MM.1S (cell line): ENCODE measurements at regions not wholly inside any gene's neighbourhood (a gene's known extent, or its start where the extent isn't known, plus 50 kb on each side); places are given as distances from the start of the nearest gene placed in this dataset.

ENCODE experiments used
- DNase-seq: peaks from one replicate; pipeline ENCODE4 v3.0.0-alpha.2; 2015
- H2AFZ ChIP-seq: fragments of 300-600 bp; sonication (generic); 2 replicates; pipeline ENCODE4 v1.6.0; 2016; ENCODE audit warnings: antibody characterized with exemption, low read length
- H3F3A ChIP-seq: fragments of 300-600 bp; sonication (generic); 2 replicates; pipeline ENCODE4 v1.6.1; 2016; ENCODE audit warnings: mild to moderate bottlenecking, antibody characterized with exemption, low read length, moderate library complexity, mixed read lengths; ENCODE audit not compliant: insufficient read depth
- H3K27ac ChIP-seq: fragments of 300-600 bp; sonication (generic); 2 replicates; pipeline ENCODE4 v1.5.1; 2016; ENCODE audit warnings: mild to moderate bottlenecking, low read length
- H3K27me3 ChIP-seq: fragments of 300-600 bp; sonication (generic); replicated peaks from 2 replicates; pipeline ENCODE4 v1.6.0; 2016; ENCODE audit warnings: low read length; ENCODE audit not compliant: insufficient read depth
- H3K36me3 ChIP-seq: fragments of 300-600 bp; sonication (generic); replicated peaks from 2 replicates; pipeline ENCODE4 v1.6.1; 2016; ENCODE audit warnings: mild to moderate bottlenecking, low read length, mixed read lengths; ENCODE audit not compliant: insufficient read depth
- H3K4me1 ChIP-seq: fragments of 300-600 bp; sonication (generic); 2 replicates; pipeline ENCODE4 v1.6.1; 2016; ENCODE audit warnings: low read length, mixed read lengths
- H3K4me2 ChIP-seq: fragments of 300-600 bp; sonication (generic); 2 replicates; pipeline ENCODE4 v1.6.0; 2016; ENCODE audit warnings: low read depth, low read length
- H3K4me3 ChIP-seq: fragments of 300-600 bp; sonication (generic); 2 replicates; pipeline ENCODE4 v1.5.1; 2016; ENCODE audit warnings: low read length, mixed read lengths
- H3K79me2 ChIP-seq: fragments of 300-600 bp; sonication (generic); 2 replicates; pipeline ENCODE4 v1.6.1; 2016; ENCODE audit warnings: mixed run types, low read length, mixed read lengths
- H3K9ac ChIP-seq: fragments of 300-600 bp; sonication (generic); 2 replicates; pipeline ENCODE4 v1.6.1; 2016; ENCODE audit warnings: low read length, mixed read lengths
- H3K9me2 ChIP-seq: fragments of 300-600 bp; sonication (generic); replicated peaks from 2 replicates; pipeline ENCODE4 v1.6.1; 2016; ENCODE audit warnings: mild to moderate bottlenecking, low read length, mixed read lengths; ENCODE audit not compliant: insufficient read depth
- H3K9me3 ChIP-seq: fragments of 300-600 bp; sonication (generic); replicated peaks from 2 replicates; pipeline ENCODE4 v1.6.1; 2016; ENCODE audit warnings: mild to moderate bottlenecking, low read length, mixed read lengths; ENCODE audit not compliant: insufficient read depth
- H4K20me1 ChIP-seq: fragments of 300-600 bp; sonication (generic); 2 replicates; pipeline ENCODE4 v1.6.1; 2016; ENCODE audit warnings: mild to moderate bottlenecking, low read length, moderate library complexity, mixed read lengths; ENCODE audit not compliant: insufficient read depth
- EZH2 ChIP-seq: fragments of 300-600 bp; sonication (generic); optimal IDR thresholded peaks from 2 replicates; pipeline ENCODE3; 2017; ENCODE audit warnings: low read depth, mild to moderate bottlenecking, antibody characterized with exemption, low read length, mixed read lengths
- EZH2phosphoT487 ChIP-seq: fragments of 300-600 bp; sonication (generic); IDR thresholded peaks from 2 replicates; pipeline ENCODE4 v1.6.1; 2018; ENCODE audit warnings: antibody characterized with exemption, low read length
- TF ChIP-seq, protein P1 (sequence below): fragments of 300-600 bp; sonication (generic); IDR thresholded peaks from 2 replicates; pipeline ENCODE4 v1.5.1; 2016; ENCODE audit warnings: antibody characterized with exemption, low read length, mixed read lengths

GRCh38 chr3:70813311-70813710 is 500.9 kb upstream of the MDFIC2 start:
- TF ChIP-seq, protein P1, sequence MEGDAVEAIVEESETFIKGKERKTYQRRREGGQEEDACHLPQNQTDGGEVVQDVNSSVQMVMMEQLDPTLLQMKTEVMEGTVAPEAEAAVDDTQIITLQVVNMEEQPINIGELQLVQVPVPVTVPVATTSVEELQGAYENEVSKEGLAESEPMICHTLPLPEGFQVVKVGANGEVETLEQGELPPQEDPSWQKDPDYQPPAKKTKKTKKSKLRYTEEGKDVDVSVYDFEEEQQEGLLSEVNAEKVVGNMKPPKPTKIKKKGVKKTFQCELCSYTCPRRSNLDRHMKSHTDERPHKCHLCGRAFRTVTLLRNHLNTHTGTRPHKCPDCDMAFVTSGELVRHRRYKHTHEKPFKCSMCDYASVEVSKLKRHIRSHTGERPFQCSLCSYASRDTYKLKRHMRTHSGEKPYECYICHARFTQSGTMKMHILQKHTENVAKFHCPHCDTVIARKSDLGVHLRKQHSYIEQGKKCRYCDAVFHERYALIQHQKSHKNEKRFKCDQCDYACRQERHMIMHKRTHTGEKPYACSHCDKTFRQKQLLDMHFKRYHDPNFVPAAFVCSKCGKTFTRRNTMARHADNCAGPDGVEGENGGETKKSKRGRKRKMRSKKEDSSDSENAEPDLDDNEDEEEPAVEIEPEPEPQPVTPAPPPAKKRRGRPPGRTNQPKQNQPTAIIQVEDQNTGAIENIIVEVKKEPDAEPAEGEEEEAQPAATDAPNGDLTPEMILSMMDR: no peak
- no peak for TF ChIP-seq EZH2phosphoT487
- no peak for TF ChIP-seq EZH2
- no peak for DNase-seq
- Histone ChIP-seq H3K27me3 (no peaks in the 10 kb centered on the region), H3K4me2 (no peak overlapping the region), H3K9me2 (no peaks in the 10 kb centered on the region), H3F3A (no peaks in the 10 kb centered on the region), H4K20me1 (no peaks in the 10 kb centered on the region), H3K9me3 (no peaks in the 10 kb centered on the region), H3K36me3 (no peaks in the 10 kb centered on the region), H3K79me2 (no peaks in the 10 kb centered on the region), H3K9ac (no peak overlapping the region), H3K4me1 (no peaks in the 10 kb centered on the region), H3K4me3 (no peak overlapping the region), H3K27ac (no peak overlapping the region), H2AFZ (no peak overlapping the region)

DNA sequence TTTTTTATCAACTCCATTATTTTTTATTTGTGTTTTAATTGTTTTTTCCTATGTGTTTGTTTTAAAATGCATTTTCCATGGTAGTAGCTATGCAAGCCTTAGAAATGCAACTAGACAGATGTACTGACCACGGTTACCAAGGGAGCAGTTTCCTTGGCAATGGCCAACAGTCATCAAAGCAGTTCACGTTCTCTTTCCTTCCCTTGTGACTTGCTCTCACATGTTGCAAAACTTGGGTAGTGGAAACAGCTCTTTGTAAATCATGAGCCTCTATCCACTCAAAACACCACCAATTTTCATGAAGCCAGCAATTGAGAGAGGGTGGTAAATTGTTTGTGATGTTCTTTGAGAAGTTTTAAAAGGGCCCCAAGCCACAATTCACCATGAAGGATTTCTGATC is 499.4 kb upstream of the MDFIC2 start:
- TF ChIP-seq EZH2phosphoT487: no peak
- TF ChIP-seq, protein P1: no peak
- no peak for TF ChIP-seq EZH2
- H3K9me3 ChIP-seq: no peaks in the 10 kb centered on the region
- no peaks in the 10 kb centered on the region for H3K4me1 ChIP-seq
- H2AFZ ChIP-seq: no peak overlapping the region
- H3K79me2 ChIP-seq: no peaks in the 10 kb centered on the region
- no peaks in the 10 kb centered on the region for H4K20me1 ChIP-seq
- no peak overlapping the region for H3K4me3 ChIP-seq
- H3K36me3 ChIP-seq: no peaks in the 10 kb centered on the region
- no peak overlapping the region for H3K9ac ChIP-seq
- H3K27me3 ChIP-seq: no peaks in the 10 kb centered on the region
- no peak overlapping the region for H3K4me2 ChIP-seq
- H3K9me2 ChIP-seq: no peaks in the 10 kb centered on the region
- H3K27ac ChIP-seq: no peak overlapping the region
- no peaks in the 10 kb centered on the region for H3F3A ChIP-seq
- no peak for DNase-seq

DNA sequence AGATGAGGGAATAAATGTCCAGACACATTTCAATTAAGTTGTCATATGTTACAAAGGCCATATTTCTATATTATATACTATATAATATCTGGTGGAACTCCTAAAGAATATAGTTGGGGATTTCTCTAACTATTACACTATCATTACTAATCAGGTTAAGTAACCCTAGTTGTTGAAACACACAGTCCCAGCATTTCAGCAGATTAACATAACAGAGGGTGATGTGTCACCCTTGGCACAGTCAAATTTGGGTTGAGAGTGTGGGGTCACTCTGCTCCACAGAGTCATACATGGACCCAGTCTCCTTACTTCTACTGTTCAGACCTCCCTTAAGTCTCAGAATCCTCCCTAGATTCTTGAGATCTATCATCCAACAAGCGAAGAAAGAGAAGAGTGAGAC is 496.4 kb upstream of the MDFIC2 start:
- Histone ChIP-seq H3K27ac (no peak overlapping the region), H3F3A (no peaks in the 10 kb centered on the region), H3K4me2 (no peak overlapping the region), H3K4me3 (no peak overlapping the region), H3K9ac (no peak overlapping the region), H3K4me1 (no peaks in the 10 kb centered on the region), H3K9me3 (no peaks in the 10 kb centered on the region), H3K36me3 (no peaks in the 10 kb centered on the region), H2AFZ (no peak overlapping the region), H4K20me1 (no peaks in the 10 kb centered on the region), H3K9me2 (no peaks in the 10 kb centered on the region), H3K79me2 (no peaks in the 10 kb centered on the region), H3K27me3 (no peaks in the 10 kb centered on the region)
- DNase-seq: no peak
- no peak for TF ChIP-seq EZH2phosphoT487
- TF ChIP-seq, protein P1: no peak
- no peak for TF ChIP-seq EZH2
